GM19324 (cell line): ENCODE measurements at regions not wholly inside any gene's neighbourhood (a gene's known extent, or its start where the extent isn't known, plus 50 kb on each side); places are given as distances from the start of the nearest gene placed in this dataset.
"Not testable (repeated sequence)": the region's sequence is repeated elsewhere in the genome, so short reads cannot be mapped to it uniquely, and the experiment has no call there.

Source experiments
- ATAC-seq: cut with Tn5 transposase; IDR thresholded peaks from one replicate; pipeline ENCODE4 v1.9.1; 2021; ENCODE audit warnings: mild to moderate bottlenecking, moderate library complexity; ENCODE audit not compliant: unreplicated experiment, low FRiP score

- no peak for ATAC-seq
These were observed 183.1 kb upstream of the SNX2 start for GRCh38 chr5:122591828-122592227.

- ATAC-seq = no peak
These were observed 175.9 kb upstream of the SNX2 start for GRCh38 chr5:122599000-122599399.

GRCh38 chr5:122600924-122601323, 174.0 kb upstream of the SNX2 start:
- no peak for ATAC-seq

GRCh38 chr5:122602700-122603099, 172.2 kb upstream of the SNX2 start:
- no peak for ATAC-seq

- no peak for ATAC-seq
These were observed 169.6 kb upstream of the SNX2 start for GRCh38 chr5:122605236-122605635.

GRCh38 chr5:122607818-122608217, 167.1 kb upstream of the SNX2 start:
- no peak for ATAC-seq

GRCh38 chr5:122608222-122608621, 166.7 kb upstream of the SNX2 start:
- ATAC-seq = no peak

- ATAC-seq = no peak
These were observed 163.5 kb upstream of the SNX2 start for GRCh38 chr5:122611406-122611805.

- ATAC-seq = no peak
These were observed 162.0 kb upstream of the SNX2 start for GRCh38 chr5:122612901-122613300.

GRCh38 chr5:122615146-122615545, 159.7 kb upstream of the SNX2 start:
- no peak for ATAC-seq

GRCh38 chr5:122615832-122616231, 159.0 kb upstream of the SNX2 start:
- ATAC-seq = no peak

GRCh38 chr5:122618046-122618445, 156.8 kb upstream of the SNX2 start:
- not testable (repeated sequence) for ATAC-seq

GRCh38 chr5:122620768-122621167, 154.1 kb upstream of the SNX2 start:
- not testable (repeated sequence) for ATAC-seq

- not testable (repeated sequence) for ATAC-seq
These were observed 146.2 kb upstream of the SNX2 start for GRCh38 chr5:122628714-122629113.

- ATAC-seq = no peak
These were observed 145.7 kb upstream of the SNX2 start for GRCh38 chr5:122629121-122629677.

GRCh38 chr5:122638581-122638980, 136.3 kb upstream of the SNX2 start:
- ATAC-seq = no peak

GRCh38 chr5:122639033-122639432, 135.8 kb upstream of the SNX2 start:
- ATAC-seq = no peak

- ATAC-seq = no peak
These were observed 135.0 kb upstream of the SNX2 start for GRCh38 chr5:122639864-122640263.

GRCh38 chr5:122649080-122649479, 125.8 kb upstream of the SNX2 start:
- ATAC-seq = no peak

- ATAC-seq = no peak
These were observed 121.5 kb upstream of the SNX2 start for GRCh38 chr5:122653087-122654017.

GRCh38 chr5:122656160-122656559, 118.7 kb upstream of the SNX2 start:
- ATAC-seq = no peak

- no peak for ATAC-seq
These were observed 118.3 kb upstream of the SNX2 start for GRCh38 chr5:122656577-122656976.
